Loucy (cell line): ENCODE measurements at regions not wholly inside any gene's neighbourhood (a gene's known extent, or its start where the extent isn't known, plus 50 kb on each side); places are given as distances from the start of the nearest gene placed in this dataset.

Experiments used
- H2AFZ ChIP-seq: fragments of 200-600 bp; sonication (generic); 2 replicates; pipeline ENCODE4 v1.6.0; 2016; ENCODE audit warnings: antibody characterized with exemption, mild to moderate bottlenecking, low read length, moderate library complexity
- H3F3A ChIP-seq: fragments of 200-600 bp; 2 replicates; pipeline ENCODE4 v1.6.0; 2016; ENCODE audit warnings: antibody characterized with exemption, low read depth, mild to moderate bottlenecking
- H3K27me3 ChIP-seq: fragments of 200-600 bp; sonication (generic); 2 replicates; pipeline ENCODE4 v1.6.1; 2014; ENCODE audit warnings: low read length, mild to moderate bottlenecking; ENCODE audit not compliant: insufficient read depth, poor library complexity, severe bottlenecking
- H3K36me3 ChIP-seq: fragments of 200-600 bp; sonication (generic); 2 replicates; pipeline ENCODE4 v1.6.1; 2016; ENCODE audit warnings: low read length; ENCODE audit not compliant: insufficient read depth
- H3K4me1 ChIP-seq: fragments of 200-600 bp; sonication (generic); 2 replicates; pipeline ENCODE4 v1.5.1; 2014; ENCODE audit warnings: low read length, mild to moderate bottlenecking; ENCODE audit not compliant: insufficient read depth, poor library complexity, severe bottlenecking
- H3K4me2 ChIP-seq: fragments of 200-600 bp; sonication (generic); 2 replicates; pipeline ENCODE4 v1.6.0; 2014; ENCODE audit warnings: antibody characterized with exemption, low read length, low read depth, mild to moderate bottlenecking; ENCODE audit not compliant: poor library complexity, severe bottlenecking
- H3K4me3 ChIP-seq: fragments of 200-600 bp; sonication (generic); 2 replicates; pipeline ENCODE4 v1.5.1; 2014; ENCODE audit warnings: low read length, mild to moderate bottlenecking, mixed read lengths; ENCODE audit not compliant: poor library complexity, severe bottlenecking
- H3K79me2 ChIP-seq: fragments of 200-600 bp; sonication (generic); 2 replicates; pipeline ENCODE4 v1.6.1; 2014; ENCODE audit warnings: low read length; ENCODE audit not compliant: insufficient read depth
- H3K9ac ChIP-seq: fragments of 200-600 bp; sonication (generic); 2 replicates; pipeline ENCODE4 v1.6.0; 2014; ENCODE audit warnings: mild to moderate bottlenecking, low read depth, low read length, moderate library complexity; ENCODE audit not compliant: poor library complexity, severe bottlenecking
- H3K9me2 ChIP-seq: fragments of 200-600 bp; sonication (generic); replicated peaks from 2 replicates; pipeline ENCODE4 v1.6.1; 2016; ENCODE audit warnings: low read depth, low read length, mixed read lengths
- H3K9me3 ChIP-seq: fragments of 200-600 bp; sonication (generic); 2 replicates; pipeline ENCODE4 v1.6.1; 2014; ENCODE audit warnings: mild to moderate bottlenecking, antibody characterized with exemption, low read length, low read depth; ENCODE audit not compliant: insufficient read depth
- H4K20me1 ChIP-seq: fragments of 200-600 bp; sonication (generic); 2 replicates; pipeline ENCODE4 v1.6.0; 2014; ENCODE audit warnings: antibody characterized with exemption, low read length, mild to moderate bottlenecking; ENCODE audit not compliant: insufficient read depth, poor library complexity, severe bottlenecking
- CTCF ChIP-seq: fragments of 200-600 bp; sonication (generic); conservative IDR thresholded peaks from 2 replicates; pipeline ENCODE4 v1.5.1; 2014; ENCODE audit warnings: mild to moderate bottlenecking, antibody characterized with exemption, low read length
- EZH2phosphoT487 ChIP-seq: fragments of 200-600 bp; IDR thresholded peaks from 2 replicates; pipeline ENCODE4 v1.6.1; 2018; ENCODE audit warnings: antibody characterized with exemption, mild to moderate bottlenecking, moderate library complexity, borderline replicate concordance

DNA sequence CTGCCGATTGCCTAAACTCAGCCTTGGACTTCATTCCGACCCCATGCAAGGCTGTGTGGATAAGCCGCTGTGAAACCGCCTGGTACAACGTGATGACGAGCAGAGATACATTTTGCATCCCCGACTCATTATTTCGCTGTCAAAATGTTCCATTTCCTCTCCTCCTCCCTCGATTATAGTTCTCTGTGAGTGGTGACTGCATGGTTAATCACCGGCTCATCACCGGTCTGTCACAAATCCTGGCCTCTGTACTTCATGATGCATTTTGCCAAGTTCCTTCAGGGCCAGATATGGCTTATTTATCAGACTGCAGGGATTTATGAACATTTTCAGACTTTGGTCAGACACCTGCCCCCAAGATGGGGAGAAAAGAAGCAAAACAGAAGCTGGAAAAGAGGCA, 461.6 kb upstream of the DPP6 start:
- Histone ChIP-seq H3F3A (no peaks in the 10 kb centered on the region), H3K9me2 (no peaks in the 10 kb centered on the region), H3K4me2 (no peak overlapping the region), H3K27me3 (no peaks in the 10 kb centered on the region), H4K20me1 (no peaks in the 10 kb centered on the region), H2AFZ (no peak overlapping the region), H3K79me2 (no peaks in the 10 kb centered on the region), H3K36me3 (no peaks in the 10 kb centered on the region), H3K4me1 (no peaks in the 10 kb centered on the region), H3K9me3 (peaks cover 8% of the 10 kb centered on the region; the same call in 1 of the 2 replicates), H3K9ac (no peak overlapping the region), H3K4me3 (no peak overlapping the region)
- no peak for TF ChIP-seq CTCF
- TF ChIP-seq EZH2phosphoT487: no peak

DNA sequence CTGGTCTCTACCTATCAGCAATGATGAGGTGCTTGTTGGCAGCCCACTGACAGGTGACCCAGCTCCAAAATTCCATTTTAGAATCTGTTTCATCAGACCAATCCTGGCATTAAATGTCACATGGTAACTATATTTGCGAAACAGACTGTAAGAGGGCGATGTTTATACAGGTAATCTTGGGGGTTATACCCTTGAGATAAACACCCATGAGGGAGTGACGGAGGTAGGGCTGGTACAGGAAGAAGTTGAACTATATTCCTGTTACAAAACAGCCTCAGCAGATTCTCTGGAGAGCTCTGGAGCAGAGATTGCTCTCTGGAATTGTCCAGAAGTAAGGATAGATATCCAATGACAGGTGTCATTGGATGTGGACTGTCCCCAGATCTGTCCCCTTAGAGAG, 444.8 kb upstream of the DPP6 start:
- Histone ChIP-seq H3K9me2 (no peaks in the 10 kb centered on the region), H3K4me2 (no peak overlapping the region), H3K36me3 (no peaks in the 10 kb centered on the region), H4K20me1 (no peaks in the 10 kb centered on the region), H3K4me1 (no peaks in the 10 kb centered on the region), H3K9me3 (no peaks in the 10 kb centered on the region), H3K9ac (no peak overlapping the region), H3F3A (no peaks in the 10 kb centered on the region), H3K4me3 (no peak overlapping the region), H3K79me2 (no peaks in the 10 kb centered on the region), H2AFZ (no peak overlapping the region), H3K27me3 (no peaks in the 10 kb centered on the region)
- no peak for TF ChIP-seq CTCF
- TF ChIP-seq EZH2phosphoT487: no peak

DNA sequence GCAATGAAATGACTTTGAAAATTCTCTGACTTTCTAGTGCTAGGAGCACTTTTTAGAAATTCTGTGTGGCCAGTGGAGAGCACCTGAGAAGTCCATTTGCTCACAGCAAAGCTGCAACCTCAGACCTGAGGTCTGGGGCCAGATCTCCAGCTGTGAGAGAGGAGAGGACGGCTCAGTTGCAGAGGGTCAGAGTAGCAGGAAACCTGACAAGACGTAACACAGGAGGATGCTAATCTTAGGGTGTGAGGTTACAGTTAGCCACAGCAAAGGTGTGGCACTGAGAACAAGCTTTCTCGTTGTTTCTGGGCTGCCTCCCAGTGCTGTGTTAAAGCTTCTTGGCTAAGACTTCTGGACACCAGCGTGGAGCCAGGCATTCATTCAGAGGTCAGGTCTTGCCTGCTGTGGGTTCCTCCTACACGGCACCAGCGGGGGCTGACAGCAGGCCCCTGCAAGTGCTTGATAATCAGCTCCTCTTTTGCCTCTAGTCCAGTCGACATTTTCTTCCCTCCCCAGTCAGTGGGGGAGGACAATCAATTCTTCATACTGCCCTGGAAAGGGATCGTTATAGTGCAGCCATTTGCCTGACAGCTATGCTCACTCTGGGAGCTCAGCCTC, 435.4 kb upstream of the DPP6 start:
- H3K9me3 ChIP-seq: no peaks in the 10 kb centered on the region
- H2AFZ ChIP-seq: no peak overlapping the region
- H3K4me1 ChIP-seq: no peaks in the 10 kb centered on the region
- no peaks in the 10 kb centered on the region for H3F3A ChIP-seq
- no peak overlapping the region for H3K9ac ChIP-seq
- TF ChIP-seq CTCF (no peak), EZH2phosphoT487 (no peak)
- H3K4me3 ChIP-seq: no peak overlapping the region
- H3K27me3 ChIP-seq: no peaks in the 10 kb centered on the region
- H3K9me2 ChIP-seq: no peaks in the 10 kb centered on the region
- no peaks in the 10 kb centered on the region for H3K36me3 ChIP-seq
- H3K4me2 ChIP-seq: no peak overlapping the region
- no peaks in the 10 kb centered on the region for H4K20me1 ChIP-seq
- no peaks in the 10 kb centered on the region for H3K79me2 ChIP-seq
